GM19438 (cell line): ENCODE measurements at regions not wholly inside any gene's neighbourhood (a gene's known extent, or its start where the extent isn't known, plus 50 kb on each side); places are given as distances from the start of the nearest gene placed in this dataset.
"Not testable (repeated sequence)": the region's sequence is repeated elsewhere in the genome, so short reads cannot be mapped to it uniquely, and the experiment has no call there.

Experiments used
- ATAC-seq: cut with Tn5 transposase; IDR thresholded peaks from one replicate; pipeline ENCODE4 v1.9.1; 2021; ENCODE audit warnings: low read depth; ENCODE audit not compliant: unreplicated experiment

GRCh38 chr5:136749016-136749415 lies 383.7 kb upstream of the TRPC7 start:
- ATAC-seq = no peak

GRCh38 chr5:136743052-136743451 lies 377.7 kb upstream of the TRPC7 start:
- no peak for ATAC-seq

GRCh38 chr5:136740228-136740627 lies 374.9 kb upstream of the TRPC7 start:
- ATAC-seq = no peak

- ATAC-seq = not testable (repeated sequence)
Observed at GRCh38 chr5:136739271-136739670, 373.9 kb upstream of the TRPC7 start.

GRCh38 chr5:136738829-136739228 lies 373.5 kb upstream of the TRPC7 start:
- ATAC-seq = no peak

GRCh38 chr5:136736021-136736420 lies 370.7 kb upstream of the TRPC7 start:
- ATAC-seq = no peak

- not testable (repeated sequence) for ATAC-seq
Observed at GRCh38 chr5:136735611-136736010, 370.3 kb upstream of the TRPC7 start.

GRCh38 chr5:136734628-136735027 lies 369.3 kb upstream of the TRPC7 start:
- ATAC-seq = no peak

- no peak for ATAC-seq
Observed at GRCh38 chr5:136732751-136733150, 367.4 kb upstream of the TRPC7 start.

GRCh38 chr5:136731241-136731900 lies 366.0 kb upstream of the TRPC7 start:
- ATAC-seq = no peak

GRCh38 chr5:136730426-136730825 lies 365.1 kb upstream of the TRPC7 start:
- no peak for ATAC-seq

GRCh38 chr5:136729901-136730355 lies 364.6 kb upstream of the TRPC7 start:
- ATAC-seq = no peak

- ATAC-seq = no peak
Observed at GRCh38 chr5:136726506-136726905, 361.2 kb upstream of the TRPC7 start.

- no peak for ATAC-seq
Observed at GRCh38 chr5:136724161-136724560, 358.8 kb upstream of the TRPC7 start.

GRCh38 chr5:136722581-136722980 lies 357.2 kb upstream of the TRPC7 start:
- ATAC-seq = no peak

- ATAC-seq = no peak
Observed at GRCh38 chr5:136722086-136722485, 356.7 kb upstream of the TRPC7 start.

- ATAC-seq = no peak
Observed at GRCh38 chr5:136720674-136721073, 355.3 kb upstream of the TRPC7 start.

- ATAC-seq = no peak
Observed at GRCh38 chr5:136717917-136718316, 352.6 kb upstream of the TRPC7 start.

- no peak for ATAC-seq
Observed at GRCh38 chr5:136714286-136714685, 348.9 kb upstream of the TRPC7 start.

- ATAC-seq = no peak
Observed at GRCh38 chr5:136712628-136713027, 347.3 kb upstream of the TRPC7 start.

GRCh38 chr5:136710834-136711233 lies 345.5 kb upstream of the TRPC7 start:
- no peak for ATAC-seq

GRCh38 chr5:136703706-136704105 lies 338.4 kb upstream of the TRPC7 start:
- no peak for ATAC-seq

- ATAC-seq = no peak
Observed at GRCh38 chr5:136703036-136703435, 337.7 kb upstream of the TRPC7 start.
